Fibroblast of skin of right biceps (primary cell): ENCODE measurements at regions not wholly inside any gene's neighbourhood (a gene's known extent, or its start where the extent isn't known, plus 50 kb on each side); places are given as distances from the start of the nearest gene placed in this dataset.

Experiments used
- DNase-seq: peaks from one replicate; pipeline ENCODE4 v3.0.0-alpha.2; 2013

DNA sequence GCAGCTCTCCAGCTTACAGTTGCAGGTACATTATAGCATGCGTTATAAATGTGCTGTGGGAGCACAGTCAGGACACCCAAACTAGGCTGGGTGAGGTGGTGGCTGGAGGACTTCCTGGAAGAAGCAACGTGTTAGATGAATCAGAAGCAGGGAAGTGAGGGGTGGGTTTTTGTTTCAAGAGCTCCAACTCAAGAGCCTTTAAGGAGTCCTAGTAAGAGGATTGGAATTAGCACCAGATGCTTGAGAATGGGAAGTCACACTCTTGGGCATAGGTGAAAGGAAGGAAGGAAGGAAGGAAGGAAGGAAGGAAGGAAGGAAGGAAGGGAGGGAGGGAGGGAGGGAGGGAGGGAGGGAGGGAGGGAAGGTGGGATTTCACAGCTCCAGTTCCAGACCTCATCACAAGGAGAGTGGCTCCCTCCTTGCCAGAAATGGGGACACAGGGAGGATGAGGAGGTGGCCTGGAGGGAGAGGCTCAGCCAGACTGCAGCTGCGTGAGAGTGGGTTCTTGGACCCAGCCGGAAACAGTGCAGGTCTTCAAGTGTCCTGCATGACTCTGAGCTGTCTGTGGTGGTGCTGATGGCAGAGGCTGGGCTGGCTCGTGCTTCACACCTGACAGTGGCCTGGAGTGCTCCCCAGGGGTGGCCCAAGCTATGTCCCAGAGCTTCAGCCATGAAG is 115.7 kb upstream of the GSC start:
- DNase-seq: no peak

DNA sequence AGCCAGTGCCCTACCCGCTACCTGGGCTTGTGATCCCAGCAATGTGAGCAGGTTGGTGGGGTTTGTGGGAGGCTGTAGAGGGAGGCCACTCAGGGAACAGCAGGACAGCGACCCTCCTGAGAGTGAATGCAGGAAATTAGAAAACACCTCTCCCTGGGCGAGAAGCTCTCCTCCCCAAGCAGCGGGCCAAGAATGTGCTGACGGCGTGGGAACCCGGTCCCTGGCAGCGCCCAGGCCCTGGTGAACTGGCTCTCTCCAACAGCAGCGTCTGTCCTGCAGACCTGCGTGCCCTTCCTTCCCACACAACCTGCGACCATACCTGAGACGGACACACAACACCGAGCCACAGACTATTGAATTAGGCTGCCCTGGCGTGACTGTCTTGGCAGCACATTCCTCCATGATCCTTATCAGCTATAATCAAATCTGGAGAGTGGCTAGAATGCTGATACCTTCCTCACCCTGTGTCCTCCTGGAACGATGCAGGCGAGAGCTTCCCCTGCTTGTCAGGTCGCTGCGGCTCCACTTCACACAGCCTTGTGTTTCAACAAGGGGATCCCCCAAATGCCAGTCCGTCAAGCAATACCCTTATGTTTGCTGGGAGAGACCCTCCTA is 114.8 kb upstream of the GSC start:
- no peak for DNase-seq

DNA sequence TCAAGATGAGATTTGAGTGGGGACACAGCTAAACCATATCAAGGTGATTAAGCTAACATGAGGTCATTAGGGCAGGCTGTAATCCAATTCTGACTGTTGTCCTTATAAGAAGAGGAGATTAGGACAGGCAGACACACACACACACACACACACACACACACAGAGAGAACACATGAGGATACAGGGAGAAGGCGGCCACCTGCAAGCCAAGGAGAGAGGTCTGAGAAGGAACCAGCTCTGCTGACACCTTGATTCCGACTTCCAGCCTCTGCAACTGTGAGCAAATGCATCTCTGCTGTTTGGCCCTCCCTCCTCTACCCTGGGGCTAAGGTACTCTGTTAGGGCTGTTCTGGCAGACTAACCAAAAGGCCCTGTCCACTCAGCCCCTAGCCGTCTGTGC is 112.5 kb upstream of the GSC start:
- no peak for DNase-seq

DNA sequence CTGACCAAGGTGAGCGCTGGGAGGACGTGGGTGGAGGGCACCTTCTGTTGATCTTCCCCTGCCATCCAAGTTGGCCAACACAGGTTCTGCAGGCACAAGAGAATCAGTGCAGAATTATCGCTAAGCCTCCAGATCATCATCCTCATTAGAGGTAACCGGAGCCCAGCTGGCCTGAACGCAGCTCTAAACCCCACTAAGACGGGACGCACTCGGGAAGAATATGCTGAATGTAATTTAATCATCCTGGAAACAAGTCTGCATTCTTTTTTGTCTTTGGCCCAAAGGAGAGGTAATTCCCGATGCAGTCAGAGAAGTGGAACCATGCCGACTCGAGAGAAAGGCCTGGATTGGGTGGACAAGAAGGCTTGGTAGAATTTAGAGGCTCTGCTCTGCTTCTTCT is 111.0 kb upstream of the GSC start:
- no peak for DNase-seq

DNA sequence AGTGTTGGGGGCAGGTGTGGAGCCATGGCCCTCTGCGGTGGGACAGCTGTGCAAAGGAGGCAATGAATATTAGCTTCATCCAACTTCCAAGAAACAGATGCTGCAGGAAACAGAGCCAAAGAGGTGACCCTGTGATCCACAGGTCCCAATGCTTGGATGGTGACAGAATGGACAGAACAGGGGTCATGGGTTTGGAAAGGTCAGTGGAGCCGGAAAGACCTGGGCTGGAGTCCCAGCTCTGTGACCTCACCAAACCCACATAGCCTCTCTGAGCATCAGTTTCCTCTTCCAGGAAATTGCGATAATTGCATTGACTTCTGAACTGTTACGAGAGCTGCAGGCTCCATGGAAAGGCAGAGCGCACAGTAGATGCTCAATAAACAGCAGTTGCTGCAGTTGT is 110.2 kb upstream of the GSC start:
- DNase-seq: no peak

DNA sequence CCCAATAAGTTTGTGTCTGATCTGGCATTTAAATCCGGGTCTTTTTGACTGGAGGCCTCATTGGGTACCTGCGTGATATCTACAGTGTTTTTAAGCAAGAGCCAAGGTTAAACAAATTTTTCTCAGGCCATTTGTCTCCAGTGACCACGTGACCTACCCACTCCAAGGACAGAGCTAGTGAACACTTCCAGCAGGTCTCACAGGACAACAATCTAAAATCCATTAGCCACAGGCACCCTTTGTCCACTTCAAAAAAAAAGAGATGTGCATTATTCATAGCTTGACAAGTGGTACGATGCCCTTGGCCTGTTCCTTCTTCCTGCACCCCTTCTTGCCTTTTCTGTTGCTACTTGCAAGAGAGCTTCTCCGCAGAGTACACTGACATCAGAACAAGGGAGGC is 109.6 kb upstream of the GSC start:
- DNase-seq: no peak

DNA sequence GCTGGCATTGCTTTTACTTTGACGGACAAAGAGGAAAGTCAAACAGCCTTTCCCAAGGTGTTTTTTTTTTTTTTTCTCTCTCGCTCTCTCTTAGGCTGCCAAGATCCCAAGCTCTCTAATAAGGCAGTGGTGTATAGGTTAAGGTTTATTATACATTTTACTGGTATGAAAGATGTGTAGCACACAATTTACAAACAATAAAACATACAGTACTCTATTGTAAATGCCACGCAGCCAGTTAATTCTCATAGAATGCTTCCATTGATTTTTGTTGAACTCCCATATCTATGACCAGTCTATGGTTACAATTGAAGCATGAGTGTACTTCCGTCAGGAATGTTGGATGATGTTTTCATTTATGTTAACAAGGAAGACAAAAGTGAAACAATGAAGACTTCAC is 106.4 kb upstream of the GSC start:
- DNase-seq: no peak

DNA sequence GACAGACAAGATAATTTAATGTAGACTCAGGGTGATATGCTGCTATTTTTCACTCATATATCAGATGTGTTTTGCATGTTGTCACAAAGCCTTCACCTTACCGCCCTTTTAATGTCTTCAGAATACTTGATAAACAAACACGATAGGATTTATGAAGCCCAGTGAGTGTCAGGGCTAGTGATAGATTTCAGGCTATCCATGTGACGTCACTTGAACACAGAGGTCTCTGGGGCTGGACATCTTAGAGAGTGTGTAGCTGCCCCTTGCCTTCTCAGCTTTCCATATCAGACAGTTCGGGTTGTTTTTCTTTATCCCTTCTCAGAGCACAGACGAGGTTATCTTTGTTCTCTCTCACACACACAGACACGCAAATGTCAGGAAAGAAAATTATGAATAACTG is 105.3 kb upstream of the GSC start:
- no peak for DNase-seq

DNA sequence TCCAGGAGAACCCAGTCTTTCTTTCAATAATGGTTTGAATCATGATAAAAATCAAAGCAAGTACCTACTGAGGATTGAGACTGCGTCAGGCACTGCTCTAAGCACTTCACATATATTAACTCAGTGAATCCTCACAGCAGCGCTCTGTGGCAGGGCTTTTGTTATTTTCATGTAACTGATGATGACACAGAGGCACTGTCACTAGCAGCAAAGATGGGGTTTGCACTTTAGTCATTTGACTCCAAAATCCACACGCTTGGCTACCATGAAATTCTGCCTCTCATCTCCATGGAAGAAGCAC is 98.8 kb upstream of the GSC start:
- DNase-seq: no peak

DNA sequence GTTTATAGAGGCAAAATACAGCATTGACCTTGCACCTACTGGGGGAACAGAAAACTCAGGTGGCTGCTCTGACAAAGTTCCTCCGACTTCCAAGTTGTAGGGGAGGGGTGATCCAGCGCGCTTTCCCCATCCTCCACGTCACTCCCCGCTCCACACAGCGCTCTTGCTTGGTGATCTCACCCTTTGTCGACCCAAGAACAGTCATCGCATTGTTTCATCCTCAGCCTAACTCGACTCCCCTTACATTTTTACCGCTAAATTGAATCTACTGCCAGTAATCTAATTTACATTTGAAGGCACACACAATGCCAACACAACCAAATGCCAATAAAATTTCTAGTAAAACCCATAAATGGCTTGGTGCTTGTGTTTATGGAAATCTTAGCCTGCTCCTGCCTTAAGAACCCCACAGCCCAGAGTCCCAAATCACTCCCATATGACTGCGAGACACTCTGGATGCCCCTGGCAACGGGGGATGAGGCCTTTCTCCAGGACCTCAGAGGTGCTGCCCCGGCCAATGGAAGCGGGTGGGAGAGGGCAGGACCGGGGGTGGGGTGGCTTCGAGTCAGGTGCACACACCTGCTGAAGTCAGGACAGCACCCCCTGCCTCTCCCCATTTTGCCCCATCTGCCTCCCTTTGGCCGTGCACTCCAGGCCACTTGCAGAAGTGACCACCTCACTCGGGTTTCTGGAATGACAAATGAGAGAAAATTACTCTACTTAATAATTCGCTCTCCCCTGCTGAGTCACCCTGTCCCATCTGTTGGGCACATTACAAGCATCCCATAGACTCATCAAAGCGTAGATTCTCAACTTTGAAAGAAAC is 98.2 kb upstream of the GSC start:
- peak; percentile 14 for DNase-seq

DNA sequence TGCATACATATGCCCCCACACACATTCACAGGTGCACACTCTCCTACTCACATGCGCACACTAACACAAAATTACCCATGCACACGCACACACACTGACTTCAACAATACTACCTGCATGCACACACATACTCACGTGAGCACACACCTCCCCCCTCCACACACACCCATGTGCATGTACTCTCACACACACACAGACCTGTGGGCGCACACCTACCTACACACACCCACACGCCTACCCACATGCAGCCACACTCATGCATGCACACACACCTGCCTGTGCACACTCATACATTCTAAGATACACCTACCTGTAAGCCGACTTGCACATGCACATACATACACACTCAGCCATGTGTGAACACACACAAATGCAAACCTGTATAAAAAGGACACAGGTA is 97.3 kb upstream of the GSC start:
- DNase-seq: no peak

DNA sequence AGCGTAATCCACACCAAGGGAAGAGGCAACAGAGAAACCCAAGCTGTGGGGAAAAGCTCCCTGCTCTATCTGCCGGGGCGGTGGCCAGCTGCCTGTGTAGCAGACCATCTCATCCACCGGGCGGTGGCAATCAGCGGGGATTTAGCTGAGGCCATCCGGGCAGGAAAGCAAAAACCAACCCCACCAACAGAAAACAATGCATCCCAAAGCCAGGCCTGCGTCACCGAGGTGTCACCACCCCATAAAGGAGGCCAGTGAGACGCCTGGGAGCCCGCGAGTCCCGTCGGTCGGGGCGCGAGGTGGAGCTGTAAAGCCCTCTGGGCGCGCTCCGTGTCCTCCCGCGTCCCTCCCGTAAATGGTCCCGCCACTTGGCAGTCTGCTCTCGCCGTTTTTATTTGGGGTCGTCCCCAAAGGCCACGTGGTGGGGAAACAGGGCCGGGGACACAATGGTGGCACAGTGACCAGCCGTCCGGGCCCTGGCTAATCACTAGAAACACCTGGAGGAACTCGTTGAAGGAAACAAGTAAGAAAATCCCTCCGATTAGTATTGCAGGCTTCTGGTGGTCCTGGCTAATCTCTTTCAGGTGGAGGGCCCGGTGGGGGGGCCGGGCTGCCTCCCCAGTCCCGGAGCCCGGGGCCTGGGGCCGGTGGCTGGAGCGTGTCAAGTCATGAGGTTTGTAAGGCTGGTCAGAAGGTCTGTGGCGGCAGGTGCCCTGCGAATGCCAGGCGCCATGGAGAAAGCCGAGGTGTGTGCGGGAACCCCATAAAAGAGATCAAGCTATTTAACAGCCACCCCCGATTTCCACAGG is 94.7 kb upstream of the GSC start:
- DNase-seq: no peak

DNA sequence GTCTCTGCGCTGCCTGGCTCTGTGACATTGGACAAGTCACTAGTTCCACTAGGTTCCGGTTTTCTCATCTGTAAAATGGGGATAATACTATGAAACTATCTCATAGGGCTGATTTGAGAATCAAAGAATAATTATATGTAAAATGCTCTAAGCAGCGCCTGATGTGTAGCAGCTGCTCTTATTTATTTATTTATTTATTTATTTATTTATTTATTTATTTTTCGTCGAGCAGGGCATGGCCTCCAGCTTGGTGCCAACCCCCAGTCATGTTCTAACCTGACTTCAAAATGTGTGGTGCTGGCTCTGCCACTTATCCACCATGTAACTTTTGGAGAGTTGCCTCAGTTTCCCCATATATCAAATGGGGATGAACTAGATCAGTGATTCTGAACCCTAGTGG is 93.5 kb upstream of the GSC start:
- no peak for DNase-seq

DNA sequence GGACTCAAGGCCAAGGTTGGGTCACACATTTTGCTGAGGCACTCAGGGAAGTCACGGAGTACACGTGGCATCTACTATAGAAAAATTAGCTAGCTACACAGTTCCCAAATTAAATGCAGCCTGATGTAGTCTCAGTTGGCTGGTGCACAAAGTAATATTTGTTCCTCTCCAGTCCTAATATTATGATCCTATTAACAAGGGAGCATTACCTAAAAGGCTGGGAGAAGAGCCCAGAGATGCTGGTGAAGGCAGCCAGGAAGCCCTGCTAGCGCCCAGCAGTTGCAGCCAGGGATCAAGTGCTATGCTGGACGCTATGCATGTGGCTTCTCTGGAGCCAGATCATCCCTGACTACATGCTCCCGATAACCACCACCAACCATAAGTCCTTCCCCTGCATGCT is 88.0 kb upstream of the GSC start:
- no peak for DNase-seq

DNA sequence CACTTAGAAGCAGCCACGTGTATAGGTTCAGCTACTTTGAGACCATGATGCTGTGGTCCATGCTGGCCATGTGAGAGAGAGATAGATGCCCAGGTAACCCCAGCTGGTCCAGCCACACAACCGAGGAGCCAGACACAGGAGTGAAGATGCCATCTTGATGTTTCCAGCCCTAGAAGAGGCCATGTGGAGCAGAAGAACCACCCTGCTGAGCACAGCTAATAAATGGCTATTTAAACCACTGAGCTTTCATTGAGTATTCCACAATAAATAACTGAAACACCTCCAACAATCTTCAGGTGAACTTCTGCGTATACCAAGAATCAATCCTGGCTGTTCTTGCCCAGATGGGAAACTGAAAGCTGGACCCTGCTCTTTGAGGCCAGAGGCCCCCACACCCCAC is 84.0 kb upstream of the GSC start:
- no peak for DNase-seq

DNA sequence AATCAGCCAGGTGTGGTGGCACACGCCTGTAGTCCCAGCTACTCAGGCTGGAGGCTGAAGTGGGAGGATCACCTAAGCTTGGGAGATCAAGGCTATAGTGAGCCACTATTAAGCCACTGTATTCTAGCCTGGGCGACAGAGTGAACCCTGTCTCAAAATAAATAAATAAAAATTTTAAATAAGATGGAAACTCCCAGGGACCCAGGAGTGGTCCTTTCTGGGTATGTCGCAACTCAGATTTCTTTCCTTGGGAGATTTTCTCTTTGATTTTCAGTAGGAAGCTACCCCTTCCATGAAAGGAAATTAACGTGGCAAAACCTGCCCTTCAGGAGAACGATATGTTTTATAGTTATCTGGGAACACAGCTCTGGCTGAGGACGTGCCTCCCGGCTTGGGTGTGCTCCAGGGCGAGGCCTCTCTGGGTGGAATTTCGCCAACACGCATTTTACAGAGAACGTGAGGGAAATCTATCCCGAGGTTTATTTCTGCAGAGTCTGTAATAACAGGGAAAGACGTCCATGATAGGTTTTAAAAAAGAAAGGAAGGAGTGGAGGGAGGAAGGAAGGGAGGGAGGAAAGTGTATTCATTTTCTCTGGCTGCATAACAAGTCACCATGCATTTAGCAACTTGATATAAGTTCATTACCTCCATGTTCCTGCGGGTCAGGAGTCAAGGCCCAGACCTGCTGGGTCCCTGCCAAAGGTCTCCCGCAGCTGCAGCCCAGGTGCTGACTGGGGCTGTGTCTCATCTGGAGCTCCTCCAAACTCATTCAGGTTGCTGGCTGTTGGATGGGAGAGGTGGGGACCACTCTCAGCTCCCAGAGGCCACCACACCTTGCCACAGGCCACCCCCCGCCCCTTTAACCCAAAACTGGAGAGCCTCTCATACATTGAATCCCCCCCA is 80.6 kb upstream of the GSC start:
- no peak for DNase-seq

DNA sequence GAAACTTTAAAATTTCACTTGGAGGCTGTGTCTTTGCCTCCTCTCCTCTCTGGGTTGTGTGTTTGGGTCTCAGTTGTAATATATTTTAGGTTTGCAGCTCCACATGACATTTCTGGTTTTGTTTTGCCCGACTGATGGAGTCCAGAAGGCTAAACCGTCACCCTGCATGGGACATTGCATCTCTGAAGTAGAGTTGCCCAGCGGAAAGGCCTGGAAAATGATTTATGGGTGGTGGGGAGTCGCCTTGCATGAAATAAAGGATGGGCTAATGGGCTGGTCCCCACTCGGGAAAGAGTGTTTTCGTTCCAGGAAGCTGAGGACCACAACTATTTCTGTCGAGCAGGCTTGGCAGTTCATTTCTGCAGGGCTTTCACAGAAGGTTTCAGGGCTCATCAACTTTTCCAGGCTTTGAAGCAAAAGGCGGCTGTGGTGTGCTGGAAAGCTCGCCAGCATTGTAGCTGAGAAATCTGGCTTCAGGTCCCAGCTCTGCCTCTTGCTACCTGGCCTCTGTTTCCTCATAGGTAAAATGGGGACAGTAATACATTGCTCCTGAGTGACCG is 74.8 kb upstream of the GSC start:
- no peak for DNase-seq

DNA sequence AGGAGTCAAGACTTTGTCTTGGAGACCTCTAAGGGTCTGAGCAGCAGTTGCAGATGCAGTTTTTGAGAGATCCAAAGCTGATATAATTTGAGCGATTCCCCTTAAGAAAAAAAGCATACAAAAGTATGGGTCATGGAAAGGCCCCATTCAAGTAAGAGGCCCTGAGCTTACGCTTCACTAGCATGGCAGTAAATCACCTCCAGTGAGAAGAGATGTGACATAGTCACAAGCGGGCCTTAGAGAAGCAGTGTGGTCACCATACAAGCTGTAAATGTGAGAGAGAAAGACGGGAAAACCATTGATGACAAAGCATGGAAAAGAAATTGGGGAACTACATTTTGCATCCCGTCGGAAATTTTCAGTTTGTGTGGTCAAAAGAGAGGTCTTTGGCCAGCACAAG is 70.6 kb upstream of the GSC start:
- DNase-seq: no peak

DNA sequence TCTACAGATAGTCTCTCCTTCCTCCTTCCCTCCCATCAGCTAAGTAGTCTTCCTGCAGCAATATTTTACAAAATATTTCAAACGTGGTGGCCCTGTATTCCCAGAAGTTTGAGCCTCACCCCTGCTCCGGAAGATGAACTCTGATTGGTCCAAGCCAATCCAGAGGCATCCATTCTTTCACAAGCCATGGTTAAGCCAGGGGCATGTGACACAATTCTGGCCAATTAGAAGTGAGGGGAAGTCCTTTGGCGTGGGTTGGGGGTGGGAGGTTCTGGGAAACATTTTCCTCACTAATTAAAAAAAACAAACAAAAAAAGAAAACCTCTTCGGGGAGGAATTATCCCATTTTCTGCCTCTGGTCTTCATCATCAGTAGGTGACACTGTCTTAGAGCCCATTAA is 69.4 kb upstream of the GSC start:
- no peak for DNase-seq

DNA sequence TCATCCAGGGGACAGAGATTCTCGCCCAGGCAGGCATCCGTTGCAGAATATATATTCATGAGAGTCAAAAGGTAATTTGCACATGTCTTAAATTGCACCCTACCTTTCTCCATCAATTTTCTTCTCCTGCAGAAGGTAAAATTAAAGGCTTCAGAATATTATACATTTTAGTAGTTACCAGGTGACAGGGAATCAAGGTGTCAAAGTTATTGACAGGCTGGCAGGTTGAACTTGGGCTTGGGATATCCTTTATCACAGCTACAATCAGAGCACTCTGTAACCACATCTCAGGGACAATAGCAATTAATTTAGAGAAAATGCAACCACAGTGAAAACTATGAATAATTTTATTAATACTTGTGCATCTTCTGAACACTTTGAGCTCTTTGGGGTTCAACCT is 66.9 kb upstream of the GSC start:
- DNase-seq: no peak

DNA sequence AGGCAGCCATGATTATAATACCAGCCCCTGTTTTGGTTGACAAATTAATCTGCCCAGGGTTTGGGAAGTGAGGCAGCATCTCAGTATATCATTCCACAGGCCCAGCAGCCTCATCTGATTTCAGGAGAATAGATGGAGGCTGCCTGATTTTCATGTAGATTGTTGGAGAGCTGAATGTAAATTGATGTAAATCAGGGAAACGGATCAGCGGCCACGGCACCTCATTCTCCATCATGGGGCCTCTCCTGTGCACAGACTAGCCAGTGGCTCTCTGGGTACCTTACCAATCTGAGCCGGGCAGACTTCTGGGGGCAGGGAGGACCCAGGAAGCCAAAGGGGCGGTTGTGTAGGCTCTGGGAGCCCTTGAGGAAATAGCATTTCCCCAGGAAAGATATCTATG is 63.7 kb upstream of the GSC start:
- no peak for DNase-seq

DNA sequence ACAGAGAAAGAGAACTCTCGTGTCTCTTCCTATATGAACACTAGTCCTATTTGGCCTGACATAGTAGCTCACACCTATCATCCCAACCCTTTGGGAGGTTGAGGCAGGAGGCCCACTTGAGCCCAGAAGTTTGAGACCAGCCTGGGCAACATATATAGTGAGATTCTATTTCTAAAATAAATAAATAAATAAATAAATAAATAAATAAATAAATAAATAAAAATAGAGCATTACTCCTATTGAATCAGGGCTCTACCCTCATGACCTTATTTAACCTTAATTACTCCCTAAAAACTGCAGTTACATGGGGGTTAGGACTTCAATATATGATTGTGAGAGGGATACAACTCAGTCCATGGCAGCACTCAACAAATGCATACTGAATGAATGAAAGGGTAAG is 61.2 kb upstream of the GSC start:
- DNase-seq: no peak
